ENCODE measurements at regions not wholly inside any gene's neighbourhood (a gene's known extent, or its start where the extent isn't known, plus 50 kb on each side); places are given as distances from the start of the nearest gene placed in this dataset.

- Histone ChIP-seq H3K9me3 (replicated peaks; ENCODE audit: insufficient read depth, low read length) (no peaks in the 10 kb centered on the region), H3K27ac (ENCODE audit: low read length) (no peak overlapping the region), H3K4me3 (ENCODE audit: low read length) (no peak overlapping the region), H3K27me3 (replicated peaks; ENCODE audit: insufficient read depth, low read length) (no peaks in the 10 kb centered on the region), H3K36me3 (replicated peaks; ENCODE audit: insufficient read depth, low read length) (no peaks in the 10 kb centered on the region), H2AFZ (ENCODE audit: low read length) (no peak overlapping the region), H3K4me2 (ENCODE audit: low read depth, low read length) (no peak overlapping the region), H3K79me2 (ENCODE audit: low read length) (no peaks in the 10 kb centered on the region), H3K9ac (ENCODE audit: low read length) (no peak overlapping the region), H3F3A (ENCODE audit: insufficient read depth, low read length) (no peaks in the 10 kb centered on the region), H4K20me1 (ENCODE audit: insufficient read depth, low read length) (no peaks in the 10 kb centered on the region), H3K4me1 (ENCODE audit: low read length) (no peaks in the 10 kb centered on the region), H3K9me2 (replicated peaks; ENCODE audit: insufficient read depth, low read length) (no peaks in the 10 kb centered on the region)
- no peak for DNase-seq
- TF ChIP-seq EZH2 (optimal IDR thresholded peaks at IDR 0.05; ENCODE audit: low read depth, low read length) (no peak), EZH2phosphoT487 (IDR thresholded peaks at IDR 0.05; ENCODE audit: low read length) (no peak), CTCF (IDR thresholded peaks at IDR 0.05; ENCODE audit: low read length) (no peak)
Measured at GRCh38 chr15:39400002-39400401, 180.9 kb upstream of the THBS1 start.

DNA sequence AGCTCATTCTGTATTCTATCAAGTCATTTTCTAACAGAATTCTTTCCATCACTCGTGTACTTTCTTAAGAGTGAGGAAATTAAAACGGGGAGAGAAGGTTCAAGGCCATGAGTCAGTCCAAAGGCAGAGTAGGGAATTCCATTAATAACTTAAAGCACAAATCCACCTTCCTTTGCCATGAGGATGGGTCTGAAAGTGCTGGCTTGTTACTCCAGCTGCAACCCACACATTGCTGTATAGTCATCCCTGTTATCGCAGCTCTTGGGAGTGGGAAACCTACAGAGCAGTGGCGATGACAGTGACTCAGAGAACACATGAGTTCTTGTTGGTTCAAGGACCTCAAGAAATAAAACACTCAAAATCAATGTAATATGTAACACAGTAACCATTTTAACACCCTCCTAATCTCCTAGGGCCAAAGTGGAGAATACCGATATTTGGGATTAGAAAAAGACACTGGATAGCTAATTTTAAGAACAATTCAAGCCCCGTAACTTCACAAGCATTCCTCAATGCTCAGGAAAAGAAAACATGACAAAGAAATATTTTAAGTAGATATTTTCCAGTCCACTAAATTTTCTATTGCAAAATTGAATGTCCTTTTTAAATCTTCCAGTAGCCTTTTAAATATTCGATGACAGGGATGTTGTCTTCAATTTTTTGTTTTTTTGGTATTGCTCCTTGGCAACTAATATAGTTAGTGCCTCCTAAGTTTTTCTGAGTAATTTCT lies 179.9 kb upstream of the THBS1 start:
- H3K79me2 ChIP-seq (ENCODE audit: low read length): no peaks in the 10 kb centered on the region
- no peak overlapping the region for H3K4me3 ChIP-seq (ENCODE audit: low read length)
- no peaks in the 10 kb centered on the region for H3F3A ChIP-seq (ENCODE audit: insufficient read depth, low read length)
- no peak for DNase-seq
- H3K4me2 ChIP-seq (ENCODE audit: low read depth, low read length): no peak overlapping the region
- no peak overlapping the region for H3K27ac ChIP-seq (ENCODE audit: low read length)
- no peaks in the 10 kb centered on the region for H3K9me2 ChIP-seq (replicated peaks; ENCODE audit: insufficient read depth, low read length)
- no peaks in the 10 kb centered on the region for H3K4me1 ChIP-seq (ENCODE audit: low read length)
- H4K20me1 ChIP-seq (ENCODE audit: insufficient read depth, low read length): no peaks in the 10 kb centered on the region
- H3K27me3 ChIP-seq (replicated peaks; ENCODE audit: insufficient read depth, low read length): no peaks in the 10 kb centered on the region
- no peaks in the 10 kb centered on the region for H3K36me3 ChIP-seq (replicated peaks; ENCODE audit: insufficient read depth, low read length)
- no peak overlapping the region for H2AFZ ChIP-seq (ENCODE audit: low read length)
- TF ChIP-seq EZH2phosphoT487 (IDR thresholded peaks at IDR 0.05; ENCODE audit: low read length): no peak
- no peak for TF ChIP-seq EZH2 (optimal IDR thresholded peaks at IDR 0.05; ENCODE audit: low read depth, low read length)
- no peak for TF ChIP-seq CTCF (IDR thresholded peaks at IDR 0.05; ENCODE audit: low read length)
- no peaks in the 10 kb centered on the region for H3K9me3 ChIP-seq (replicated peaks; ENCODE audit: insufficient read depth, low read length)
- H3K9ac ChIP-seq (ENCODE audit: low read length): no peak overlapping the region

GRCh38 chr15:39403640-39404117 lies 177.2 kb upstream of the THBS1 start:
- no peak overlapping the region for H3K9ac ChIP-seq (ENCODE audit: low read length)
- H3K4me1 ChIP-seq (ENCODE audit: low read length): no peaks in the 10 kb centered on the region
- no peak overlapping the region for H2AFZ ChIP-seq (ENCODE audit: low read length)
- no peaks in the 10 kb centered on the region for H3K9me2 ChIP-seq (replicated peaks; ENCODE audit: insufficient read depth, low read length)
- H3K9me3 ChIP-seq (replicated peaks; ENCODE audit: insufficient read depth, low read length): no peaks in the 10 kb centered on the region
- no peak overlapping the region for H3K4me2 ChIP-seq (ENCODE audit: low read depth, low read length)
- no peaks in the 10 kb centered on the region for H3K79me2 ChIP-seq (ENCODE audit: low read length)
- H3K4me3 ChIP-seq (ENCODE audit: low read length): no peak overlapping the region
- no peak for DNase-seq
- no peaks in the 10 kb centered on the region for H3K36me3 ChIP-seq (replicated peaks; ENCODE audit: insufficient read depth, low read length)
- H3K27ac ChIP-seq (ENCODE audit: low read length): no peak overlapping the region
- no peaks in the 10 kb centered on the region for H3K27me3 ChIP-seq (replicated peaks; ENCODE audit: insufficient read depth, low read length)
- no peak for TF ChIP-seq CTCF (IDR thresholded peaks at IDR 0.05; ENCODE audit: low read length)
- TF ChIP-seq EZH2 (optimal IDR thresholded peaks at IDR 0.05; ENCODE audit: low read depth, low read length): no peak
- no peak for TF ChIP-seq EZH2phosphoT487 (IDR thresholded peaks at IDR 0.05; ENCODE audit: low read length)
- no peaks in the 10 kb centered on the region for H4K20me1 ChIP-seq (ENCODE audit: insufficient read depth, low read length)
- H3F3A ChIP-seq (ENCODE audit: insufficient read depth, low read length): no peaks in the 10 kb centered on the region

All from MM.1S (cell line).